Naive thymus-derived CD4-positive, alpha-beta T cell (primary cell): ENCODE measurements at regions not wholly inside any gene's neighbourhood (a gene's known extent, or its start where the extent isn't known, plus 50 kb on each side); places are given as distances from the start of the nearest gene placed in this dataset.

Experiments
- ATAC-seq: fragments of 150-1000 bp; cut with Tn5 transposase; 2 replicates; pipeline ENCODE4 v1.10.0; 2021; ENCODE audit warnings: mild to moderate bottlenecking, moderate library complexity
- CTCF ChIA-PET: fragments of 350-600 bp; sonication (Branson Sonifier 250); formaldehyde crosslinking; loops from one replicate; lab custom pipeline; 2021; ENCODE audit warnings: antibody characterized with exemption; lab: Charles Lee
- POLR2A ChIA-PET: fragments of 350-600 bp; sonication (Branson Sonifier 250); formaldehyde crosslinking; loops from one replicate; lab custom pipeline; 2021; ENCODE audit warnings: antibody characterized with exemption, inconsistent platforms; lab: Charles Lee
- DNase-seq, 9 donors: peaks; one replicate each; pipeline versions ENCODE4 v3.0.0 to v3.0.0-alpha.2; 2020 to 2022; ENCODE audit warnings: mixed read lengths in 1 of 9
- H3K27ac ChIP-seq: one replicate; pipeline ENCODE4 v1.7.0; 2013; ENCODE audit warnings: mild to moderate bottlenecking, low read depth, low read length, moderate library complexity
- H3K27me3 ChIP-seq, 2 donors: one replicate each; pipeline ENCODE4 v1.7.0; 2013; ENCODE audit warnings: low read length in 2 of 2, mild to moderate bottlenecking in 2 of 2, moderate library complexity in 2 of 2; ENCODE audit not compliant: control insufficient read depth in 2 of 2, insufficient read depth in 2 of 2
- H3K36me3 ChIP-seq, 3 experiments: 1 replicate in 2 of 3; 2 replicates in 1 of 3; pipeline ENCODE4 v1.7.0; 2013; ENCODE audit warnings: low read length in 3 of 3, mild to moderate bottlenecking in 3 of 3, moderate library complexity in 1 of 3; ENCODE audit not compliant: insufficient read depth in 3 of 3, control insufficient read depth in 2 of 3
- H3K4me1 ChIP-seq, 2 donors: one replicate each; pipeline ENCODE4 v1.7.0; 2013; ENCODE audit warnings: low read length in 2 of 2, mild to moderate bottlenecking in 2 of 2, moderate library complexity in 1 of 2; ENCODE audit not compliant: control insufficient read depth in 2 of 2, insufficient read depth in 2 of 2
- H3K4me3 ChIP-seq: 2 replicates; pipeline ENCODE4 v1.7.0; 2013; ENCODE audit warnings: mild to moderate bottlenecking, low read length
- H3K9me3 ChIP-seq, 3 experiments: 1 replicate in 2 of 3; 2 replicates in 1 of 3; pipeline ENCODE4 v1.7.0; 2013; ENCODE audit warnings: low read length in 3 of 3; ENCODE audit not compliant: control insufficient read depth in 2 of 3
- H3K27ac Mint-ChIP-seq, 9 donors: one replicate each; pipeline ENCODE4 v1.8.0; 2020 to 2022; ENCODE audit warnings: mixed read lengths in 9 of 9, mild to moderate bottlenecking in 8 of 9, moderate library complexity in 5 of 9, inconsistent platforms in 2 of 9
- H3K27me3 Mint-ChIP-seq, 5 donors: one replicate each; pipeline ENCODE4 v1.8.0; 2021 to 2022; ENCODE audit warnings: mixed read lengths in 5 of 5, mild to moderate bottlenecking in 1 of 5
- H3K36me3 Mint-ChIP-seq, 5 donors: one replicate each; pipeline ENCODE4 v1.8.0; 2020 to 2022; ENCODE audit warnings: mixed read lengths in 5 of 5, mild to moderate bottlenecking in 3 of 5, inconsistent platforms in 1 of 5
- H3K4me1 Mint-ChIP-seq, 7 donors: one replicate each; pipeline ENCODE4 v1.8.0; 2020 to 2022; ENCODE audit warnings: mixed read lengths in 7 of 7, mild to moderate bottlenecking in 3 of 7, inconsistent platforms in 1 of 7
- H3K4me3 Mint-ChIP-seq, 10 donors: one replicate each; pipeline ENCODE4 v1.8.0; 2020 to 2022; ENCODE audit warnings: mild to moderate bottlenecking in 10 of 10, mixed read lengths in 10 of 10, moderate library complexity in 6 of 10, inconsistent platforms in 2 of 10
- H3K9me3 Mint-ChIP-seq, 11 donors: one replicate each; pipeline ENCODE4 v1.8.0; 2020 to 2022; ENCODE audit warnings: mixed read lengths in 11 of 11, mild to moderate bottlenecking in 4 of 11, inconsistent platforms in 1 of 11, moderate library complexity in 1 of 11
- intact Hi-C, 2 donors: fragments of 100-400 bp; cut with micrococcal nuclease; formaldehyde crosslinking; loops; one replicate each; pipeline ENCODE4 v1.15.1; 2023

DNA sequence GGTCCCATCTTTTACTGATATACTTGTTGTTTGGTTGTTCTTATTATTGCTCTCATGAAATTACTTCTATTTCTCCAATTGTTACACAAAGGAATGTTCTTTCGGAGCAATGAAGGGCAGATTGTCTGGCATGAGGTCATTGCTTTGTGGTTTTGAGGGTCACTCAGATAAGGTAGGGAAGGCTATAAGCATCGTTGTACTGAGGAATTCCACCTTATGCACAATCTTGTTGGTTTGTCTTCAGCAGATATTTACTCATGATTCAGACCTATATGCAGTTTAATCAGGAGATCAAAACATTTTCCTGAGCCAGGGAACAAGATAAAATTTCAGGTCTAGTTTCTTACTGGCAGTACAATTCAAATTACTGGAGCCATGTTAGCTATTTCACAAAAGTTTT lies 163.0 kb upstream of the SPHKAP start:
- H3K4me3 Mint-ChIP-seq: no peak overlapping the region
- peaks cover 0 to 12% (median 6%) of the 10 kb centered on the region in 11 donors for H3K9me3 Mint-ChIP-seq
- intact Hi-C loops: no loop called here
- no peaks in the 10 kb centered on the region for H3K27me3 Mint-ChIP-seq
- Histone ChIP-seq H3K27me3 (no peaks in the 10 kb centered on the region), H3K4me3 (no peak overlapping the region), H3K27ac (no peak overlapping the region), H3K36me3 (no peaks in the 10 kb centered on the region), H3K9me3 (no peaks in the 10 kb centered on the region), H3K4me1 (no peaks in the 10 kb centered on the region)
- ChIA-PET CTCF (no interaction called here), POLR2A (no interaction called here)
- no peak for ATAC-seq
- peaks cover 0 to 3% (median 0%) of the 10 kb centered on the region in 7 donors for H3K4me1 Mint-ChIP-seq
- no peak overlapping the region for H3K27ac Mint-ChIP-seq
- no peaks in the 10 kb centered on the region for H3K36me3 Mint-ChIP-seq
- no peak for DNase-seq

DNA sequence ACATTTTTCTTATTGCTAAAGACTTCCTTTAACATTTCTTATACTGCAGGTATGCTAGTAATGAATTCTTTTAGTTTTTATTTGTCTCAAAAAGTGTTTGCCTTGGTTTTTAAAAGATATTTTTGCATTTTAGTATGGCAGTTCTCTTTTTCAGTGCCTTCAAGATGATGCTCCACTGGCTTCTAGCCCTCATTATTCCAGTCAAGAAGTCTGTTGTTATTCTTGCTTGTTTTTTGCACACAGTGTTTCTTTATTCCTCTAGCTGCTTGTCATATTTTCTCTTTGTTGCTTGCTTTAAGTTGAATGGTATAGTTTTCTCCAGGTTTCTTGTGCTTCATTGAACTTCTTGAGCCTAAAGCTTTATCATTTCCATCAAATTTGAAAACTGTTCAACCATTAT lies 158.0 kb upstream of the SPHKAP start:
- POLR2A ChIA-PET: no interaction called here
- Mint-ChIP-seq H3K9me3 (peaks cover 3 to 16% (median 7%) of the 10 kb centered on the region in 11 donors), H3K27ac (no peak overlapping the region), H3K36me3 (no peaks in the 10 kb centered on the region), H3K27me3 (no peaks in the 10 kb centered on the region), H3K4me1 (peaks cover 0 to 3% (median 0%) of the 10 kb centered on the region in 7 donors), H3K4me3 (no peak overlapping the region)
- no peaks in the 10 kb centered on the region for H3K9me3 ChIP-seq
- no peak overlapping the region for H3K4me3 ChIP-seq
- H3K36me3 ChIP-seq: no peaks in the 10 kb centered on the region
- intact Hi-C loops: no loop called here
- no peak overlapping the region for H3K27ac ChIP-seq
- H3K4me1 ChIP-seq: no peaks in the 10 kb centered on the region
- no peaks in the 10 kb centered on the region for H3K27me3 ChIP-seq
- CTCF ChIA-PET: no interaction called here
- ATAC-seq: no peak
- no peak for DNase-seq

- POLR2A ChIA-PET: no interaction called here
- Histone ChIP-seq H3K9me3 (no peaks in the 10 kb centered on the region), H3K27ac (no peak overlapping the region), H3K27me3 (no peaks in the 10 kb centered on the region), H3K4me3 (no peak overlapping the region), H3K36me3 (no peaks in the 10 kb centered on the region), H3K4me1 (no peaks in the 10 kb centered on the region)
- no peak overlapping the region for H3K4me3 Mint-ChIP-seq
- DNase-seq (no peak), ATAC-seq (no peak)
- H3K9me3 Mint-ChIP-seq: peaks cover 0 to 15% (median 9%) of the 10 kb centered on the region in 11 donors
- H3K27ac Mint-ChIP-seq: no peak overlapping the region
- CTCF ChIA-PET: no interaction called here
- no peaks in the 10 kb centered on the region for H3K27me3 Mint-ChIP-seq
- no peaks in the 10 kb centered on the region for H3K36me3 Mint-ChIP-seq
- no peaks in the 10 kb centered on the region for H3K4me1 Mint-ChIP-seq
- intact Hi-C loops: no loop called here
These were observed 152.7 kb upstream of the SPHKAP start for GRCh38 chr2:228334180-228334579.

- intact Hi-C loops: no loop called here
- Histone ChIP-seq H3K36me3 (no peaks in the 10 kb centered on the region), H3K4me3 (no peak overlapping the region), H3K27ac (no peak overlapping the region), H3K4me1 (no peaks in the 10 kb centered on the region), H3K9me3 (peaks cover 0 to 8% (median 0%) of the 10 kb centered on the region in 3 experiments), H3K27me3 (no peaks in the 10 kb centered on the region)
- ChIA-PET POLR2A (no interaction called here), CTCF (no interaction called here)
- Mint-ChIP-seq H3K36me3 (no peaks in the 10 kb centered on the region), H3K27ac (no peak overlapping the region), H3K9me3 (peaks cover 5 to 35% (median 20%) of the 10 kb centered on the region in 11 donors), H3K27me3 (no peaks in the 10 kb centered on the region), H3K4me3 (no peak overlapping the region), H3K4me1 (no peaks in the 10 kb centered on the region)
- no peak for ATAC-seq
- DNase-seq: no peak
These were observed 147.8 kb upstream of the SPHKAP start for GRCh38 chr2:228329282-228329681.

GRCh38 chr2:228321015-228321414 lies 139.5 kb upstream of the SPHKAP start:
- H3K36me3 ChIP-seq: no peaks in the 10 kb centered on the region
- H3K36me3 Mint-ChIP-seq: no peaks in the 10 kb centered on the region
- H3K4me1 ChIP-seq: no peaks in the 10 kb centered on the region
- H3K27me3 ChIP-seq: no peaks in the 10 kb centered on the region
- no peak overlapping the region for H3K27ac Mint-ChIP-seq
- H3K9me3 ChIP-seq: peaks cover 0 to 3% (median 0%) of the 10 kb centered on the region in 3 experiments
- DNase-seq (no peak), ATAC-seq (no peak)
- intact Hi-C loops: no loop called here
- peaks cover 0 to 7% (median 2%) of the 10 kb centered on the region in 11 donors for H3K9me3 Mint-ChIP-seq
- POLR2A ChIA-PET: no interaction called here
- H3K27me3 Mint-ChIP-seq: no peaks in the 10 kb centered on the region
- CTCF ChIA-PET: no interaction called here
- no peak overlapping the region for H3K4me3 ChIP-seq
- H3K4me1 Mint-ChIP-seq: no peaks in the 10 kb centered on the region
- H3K4me3 Mint-ChIP-seq: no peak overlapping the region
- H3K27ac ChIP-seq: no peak overlapping the region

GRCh38 chr2:228318218-228318617 lies 136.7 kb upstream of the SPHKAP start:
- no peaks in the 10 kb centered on the region for H3K4me1 Mint-ChIP-seq
- no peaks in the 10 kb centered on the region for H3K27me3 ChIP-seq
- ATAC-seq (no peak), DNase-seq (no peak)
- no peaks in the 10 kb centered on the region for H3K4me1 ChIP-seq
- H3K4me3 Mint-ChIP-seq: no peak overlapping the region
- ChIA-PET POLR2A (no interaction called here), CTCF (no interaction called here)
- no peak overlapping the region for H3K27ac Mint-ChIP-seq
- H3K27ac ChIP-seq: no peak overlapping the region
- no peaks in the 10 kb centered on the region for H3K9me3 ChIP-seq
- H3K36me3 ChIP-seq: no peaks in the 10 kb centered on the region
- no peak overlapping the region for H3K4me3 ChIP-seq
- no peaks in the 10 kb centered on the region for H3K36me3 Mint-ChIP-seq
- intact Hi-C loops: no loop called here
- peaks cover 0 to 6% (median 2%) of the 10 kb centered on the region in 11 donors for H3K9me3 Mint-ChIP-seq
- H3K27me3 Mint-ChIP-seq: no peaks in the 10 kb centered on the region

- intact Hi-C loops: no loop called here
- ChIA-PET CTCF (no interaction called here), POLR2A (no interaction called here)
- H3K4me3 ChIP-seq: no peak overlapping the region
- H3K36me3 Mint-ChIP-seq: no peaks in the 10 kb centered on the region
- peaks cover 0 to 14% (median 3%) of the 10 kb centered on the region in 11 donors for H3K9me3 Mint-ChIP-seq
- H3K9me3 ChIP-seq: no peaks in the 10 kb centered on the region
- H3K4me3 Mint-ChIP-seq: no peak overlapping the region
- H3K4me1 ChIP-seq: no peaks in the 10 kb centered on the region
- DNase-seq (no peak), ATAC-seq (no peak)
- no peaks in the 10 kb centered on the region for H3K27me3 ChIP-seq
- no peak overlapping the region for H3K27ac ChIP-seq
- no peaks in the 10 kb centered on the region for H3K27me3 Mint-ChIP-seq
- H3K4me1 Mint-ChIP-seq: no peaks in the 10 kb centered on the region
- no peak overlapping the region for H3K27ac Mint-ChIP-seq
- H3K36me3 ChIP-seq: no peaks in the 10 kb centered on the region
These were observed 130.7 kb upstream of the SPHKAP start for GRCh38 chr2:228312172-228312571.
